ENCODE measurements at regions not wholly inside any gene's neighbourhood (a gene's known extent, or its start where the extent isn't known, plus 50 kb on each side); places are given as distances from the start of the nearest gene placed in this dataset.

GRCh38 chr22:48711031-48711431, 1116.6 kb downstream of the BRD1 start:
- TF ChIP-seq, protein P1, sequence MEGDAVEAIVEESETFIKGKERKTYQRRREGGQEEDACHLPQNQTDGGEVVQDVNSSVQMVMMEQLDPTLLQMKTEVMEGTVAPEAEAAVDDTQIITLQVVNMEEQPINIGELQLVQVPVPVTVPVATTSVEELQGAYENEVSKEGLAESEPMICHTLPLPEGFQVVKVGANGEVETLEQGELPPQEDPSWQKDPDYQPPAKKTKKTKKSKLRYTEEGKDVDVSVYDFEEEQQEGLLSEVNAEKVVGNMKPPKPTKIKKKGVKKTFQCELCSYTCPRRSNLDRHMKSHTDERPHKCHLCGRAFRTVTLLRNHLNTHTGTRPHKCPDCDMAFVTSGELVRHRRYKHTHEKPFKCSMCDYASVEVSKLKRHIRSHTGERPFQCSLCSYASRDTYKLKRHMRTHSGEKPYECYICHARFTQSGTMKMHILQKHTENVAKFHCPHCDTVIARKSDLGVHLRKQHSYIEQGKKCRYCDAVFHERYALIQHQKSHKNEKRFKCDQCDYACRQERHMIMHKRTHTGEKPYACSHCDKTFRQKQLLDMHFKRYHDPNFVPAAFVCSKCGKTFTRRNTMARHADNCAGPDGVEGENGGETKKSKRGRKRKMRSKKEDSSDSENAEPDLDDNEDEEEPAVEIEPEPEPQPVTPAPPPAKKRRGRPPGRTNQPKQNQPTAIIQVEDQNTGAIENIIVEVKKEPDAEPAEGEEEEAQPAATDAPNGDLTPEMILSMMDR (IDR thresholded peaks at IDR 0.05; ENCODE audit: low read depth, low read length, poor library complexity, severe bottlenecking): no peak
- no peak for TF ChIP-seq EZH2phosphoT487 (IDR thresholded peaks at IDR 0.05; ENCODE audit: borderline replicate concordance, low read length)
